HCT116 (cell line): ENCODE measurements at regions not wholly inside any gene's neighbourhood (a gene's known extent, or its start where the extent isn't known, plus 50 kb on each side); places are given as distances from the start of the nearest gene placed in this dataset.

Source experiments
- EZH2phosphoT487 ChIP-seq: fragments of 200-600 bp; IDR thresholded peaks from 2 replicates; pipeline ENCODE4 v1.6.1; 2018; ENCODE audit warnings: antibody characterized with exemption, borderline replicate concordance
- POLR2A ChIP-seq: IDR thresholded peaks from 2 replicates; pipeline ENCODE4 v1.7.0; 2011; ENCODE audit warnings: borderline replicate concordance; ENCODE audit not compliant: insufficient read depth, insufficient read length; ENCODE audit errors: extremely low read depth
- TF ChIP-seq, protein P1 (sequence below), 3 experiments: fragments of 200-600 bp in 1 of 3; sonication (generic) in 1 of 3; IDR thresholded peaks in 2 of 3; conservative IDR thresholded peaks in 1 of 3; 2 replicates each; pipeline ENCODE4 v1.5.1; 2012 to 2017; ENCODE audit warnings: low read depth in 2 of 3, low read length in 2 of 3, antibody characterized with exemption in 1 of 3, borderline replicate concordance in 1 of 3, control low read depth in 1 of 3, mild to moderate bottlenecking in 1 of 3, mixed read lengths in 1 of 3, mixed run types in 1 of 3, moderate library complexity in 1 of 3; ENCODE audit not compliant: insufficient read depth in 1 of 3
- TF ChIP-seq, protein P2 (sequence below): IDR thresholded peaks from 2 replicates; pipeline ENCODE4 v1.6.1; 2011; ENCODE audit warnings: mild to moderate bottlenecking, low read length, moderate library complexity; ENCODE audit not compliant: insufficient replicate concordance; ENCODE audit errors: extremely low read depth

DNA sequence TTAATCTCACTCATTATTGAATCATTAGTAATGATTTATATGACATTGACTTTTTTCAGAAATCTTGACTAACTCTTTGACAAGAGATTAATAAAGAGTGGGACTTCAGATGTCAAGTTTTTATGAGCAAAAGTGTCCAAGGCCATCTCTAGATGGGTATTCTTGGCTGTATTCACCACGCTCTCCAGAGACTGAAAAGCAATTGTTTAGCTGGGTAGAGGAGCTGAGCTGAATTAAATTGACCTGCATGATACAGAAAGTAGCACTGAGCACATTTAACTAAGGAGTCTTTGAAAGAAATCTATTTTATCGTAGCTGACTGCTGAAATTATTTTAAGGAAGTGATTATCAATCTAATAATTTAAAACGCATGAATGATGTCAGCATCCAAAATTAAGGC, 89.4 kb downstream of the LINC00237 start:
- TF ChIP-seq, protein P1, sequence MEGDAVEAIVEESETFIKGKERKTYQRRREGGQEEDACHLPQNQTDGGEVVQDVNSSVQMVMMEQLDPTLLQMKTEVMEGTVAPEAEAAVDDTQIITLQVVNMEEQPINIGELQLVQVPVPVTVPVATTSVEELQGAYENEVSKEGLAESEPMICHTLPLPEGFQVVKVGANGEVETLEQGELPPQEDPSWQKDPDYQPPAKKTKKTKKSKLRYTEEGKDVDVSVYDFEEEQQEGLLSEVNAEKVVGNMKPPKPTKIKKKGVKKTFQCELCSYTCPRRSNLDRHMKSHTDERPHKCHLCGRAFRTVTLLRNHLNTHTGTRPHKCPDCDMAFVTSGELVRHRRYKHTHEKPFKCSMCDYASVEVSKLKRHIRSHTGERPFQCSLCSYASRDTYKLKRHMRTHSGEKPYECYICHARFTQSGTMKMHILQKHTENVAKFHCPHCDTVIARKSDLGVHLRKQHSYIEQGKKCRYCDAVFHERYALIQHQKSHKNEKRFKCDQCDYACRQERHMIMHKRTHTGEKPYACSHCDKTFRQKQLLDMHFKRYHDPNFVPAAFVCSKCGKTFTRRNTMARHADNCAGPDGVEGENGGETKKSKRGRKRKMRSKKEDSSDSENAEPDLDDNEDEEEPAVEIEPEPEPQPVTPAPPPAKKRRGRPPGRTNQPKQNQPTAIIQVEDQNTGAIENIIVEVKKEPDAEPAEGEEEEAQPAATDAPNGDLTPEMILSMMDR (IDR thresholded peaks at IDR 0.05 in 2 of 3, conservative IDR thresholded peaks at IDR 0.05 in 1 of 3; ENCODE audit: borderline replicate concordance in 1 of 3, insufficient read depth in 1 of 3, low read depth in 2 of 3, low read length in 2 of 3): no peak
- TF ChIP-seq POLR2A (no peak), EZH2phosphoT487 (no peak)
- TF ChIP-seq, protein P2, sequence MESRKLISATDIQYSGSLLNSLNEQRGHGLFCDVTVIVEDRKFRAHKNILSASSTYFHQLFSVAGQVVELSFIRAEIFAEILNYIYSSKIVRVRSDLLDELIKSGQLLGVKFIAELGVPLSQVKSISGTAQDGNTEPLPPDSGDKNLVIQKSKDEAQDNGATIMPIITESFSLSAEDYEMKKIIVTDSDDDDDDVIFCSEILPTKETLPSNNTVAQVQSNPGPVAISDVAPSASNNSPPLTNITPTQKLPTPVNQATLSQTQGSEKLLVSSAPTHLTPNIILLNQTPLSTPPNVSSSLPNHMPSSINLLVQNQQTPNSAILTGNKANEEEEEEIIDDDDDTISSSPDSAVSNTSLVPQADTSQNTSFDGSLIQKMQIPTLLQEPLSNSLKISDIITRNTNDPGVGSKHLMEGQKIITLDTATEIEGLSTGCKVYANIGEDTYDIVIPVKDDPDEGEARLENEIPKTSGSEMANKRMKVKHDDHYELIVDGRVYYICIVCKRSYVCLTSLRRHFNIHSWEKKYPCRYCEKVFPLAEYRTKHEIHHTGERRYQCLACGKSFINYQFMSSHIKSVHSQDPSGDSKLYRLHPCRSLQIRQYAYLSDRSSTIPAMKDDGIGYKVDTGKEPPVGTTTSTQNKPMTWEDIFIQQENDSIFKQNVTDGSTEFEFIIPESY: no peak
